Hepatic stellate cell (primary cell): ENCODE measurements at regions not wholly inside any gene's neighbourhood (a gene's known extent, or its start where the extent isn't known, plus 50 kb on each side); places are given as distances from the start of the nearest gene placed in this dataset.

Experiments
- DNase-seq: peaks from one replicate; pipeline ENCODE4 v3.0.0; 2011; ENCODE audit warnings: low spot score

GRCh38 chr12:69096669-69097335 lies 142.6 kb upstream of the CPSF6 start:
- no peak for DNase-seq

GRCh38 chr12:69097619-69098368 lies 141.6 kb upstream of the CPSF6 start:
- no peak for DNase-seq

- DNase-seq = no peak
These were observed 140.1 kb upstream of the CPSF6 start for GRCh38 chr12:69099201-69099837.

GRCh38 chr12:69101505-69101904 lies 137.9 kb upstream of the CPSF6 start:
- no peak for DNase-seq

- no peak for DNase-seq
These were observed 136.5 kb upstream of the CPSF6 start for GRCh38 chr12:69102856-69103255.

- no peak for DNase-seq
These were observed 134.0 kb upstream of the CPSF6 start for GRCh38 chr12:69105101-69105962.

GRCh38 chr12:69106482-69107118 lies 132.8 kb upstream of the CPSF6 start:
- no peak for DNase-seq

GRCh38 chr12:69107541-69107940 lies 131.8 kb upstream of the CPSF6 start:
- no peak for DNase-seq

- DNase-seq = no peak
These were observed 131.3 kb upstream of the CPSF6 start for GRCh38 chr12:69108037-69108436.

GRCh38 chr12:69112616-69113015 lies 126.8 kb upstream of the CPSF6 start:
- no peak for DNase-seq

- DNase-seq = no peak
These were observed 124.3 kb upstream of the CPSF6 start for GRCh38 chr12:69115099-69115498.

- no peak for DNase-seq
These were observed 123.4 kb upstream of the CPSF6 start for GRCh38 chr12:69115951-69116350.

GRCh38 chr12:69117566-69118266 lies 121.7 kb upstream of the CPSF6 start:
- DNase-seq = no peak

GRCh38 chr12:69118516-69118915 lies 120.9 kb upstream of the CPSF6 start:
- no peak for DNase-seq

- DNase-seq = no peak
These were observed 119.6 kb upstream of the CPSF6 start for GRCh38 chr12:69119770-69120169.

- DNase-seq = no peak
These were observed 119.0 kb upstream of the CPSF6 start for GRCh38 chr12:69120354-69120753.

- no peak for DNase-seq
These were observed 116.1 kb upstream of the CPSF6 start for GRCh38 chr12:69123311-69123710.

- no peak for DNase-seq
These were observed 115.3 kb upstream of the CPSF6 start for GRCh38 chr12:69123919-69124638.

GRCh38 chr12:69129017-69129416 lies 110.4 kb upstream of the CPSF6 start:
- DNase-seq = no peak

GRCh38 chr12:69129564-69129963 lies 109.8 kb upstream of the CPSF6 start:
- DNase-seq = no peak

GRCh38 chr12:69130064-69130463 lies 109.3 kb upstream of the CPSF6 start:
- DNase-seq = no peak
